ENCODE measurements at regions not wholly inside any gene's neighbourhood (a gene's known extent, or its start where the extent isn't known, plus 50 kb on each side); places are given as distances from the start of the nearest gene placed in this dataset.

DNA sequence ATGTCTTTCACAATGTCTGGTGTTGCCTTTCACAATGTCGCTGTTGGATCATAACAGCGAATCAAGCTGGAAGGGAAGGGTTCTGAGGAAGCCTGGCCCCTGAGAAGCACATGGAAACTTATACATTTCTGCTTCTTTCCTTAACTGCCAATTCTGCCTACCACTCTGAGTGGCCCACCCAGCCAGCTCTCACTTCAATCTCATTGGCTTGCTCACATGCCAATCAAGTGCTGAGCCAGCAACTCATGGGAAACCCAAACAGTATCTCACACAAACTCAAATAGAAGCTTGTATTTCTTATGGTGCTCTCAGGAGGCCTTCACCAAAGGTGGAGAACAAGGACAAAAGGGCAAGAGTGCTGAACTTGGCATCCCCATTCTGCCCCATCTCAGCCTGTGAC, 117.4 kb upstream of the GPR26 start:
- H3K4me3 Mint-ChIP-seq (ENCODE audit: low read depth): no peak overlapping the region

GRCh38 chr10:123549761-123550454, 116.2 kb upstream of the GPR26 start:
- H3K27me3 Mint-ChIP-seq: peaks cover 37% of the 10 kb centered on the region
- TF ChIP-seq, protein P1, sequence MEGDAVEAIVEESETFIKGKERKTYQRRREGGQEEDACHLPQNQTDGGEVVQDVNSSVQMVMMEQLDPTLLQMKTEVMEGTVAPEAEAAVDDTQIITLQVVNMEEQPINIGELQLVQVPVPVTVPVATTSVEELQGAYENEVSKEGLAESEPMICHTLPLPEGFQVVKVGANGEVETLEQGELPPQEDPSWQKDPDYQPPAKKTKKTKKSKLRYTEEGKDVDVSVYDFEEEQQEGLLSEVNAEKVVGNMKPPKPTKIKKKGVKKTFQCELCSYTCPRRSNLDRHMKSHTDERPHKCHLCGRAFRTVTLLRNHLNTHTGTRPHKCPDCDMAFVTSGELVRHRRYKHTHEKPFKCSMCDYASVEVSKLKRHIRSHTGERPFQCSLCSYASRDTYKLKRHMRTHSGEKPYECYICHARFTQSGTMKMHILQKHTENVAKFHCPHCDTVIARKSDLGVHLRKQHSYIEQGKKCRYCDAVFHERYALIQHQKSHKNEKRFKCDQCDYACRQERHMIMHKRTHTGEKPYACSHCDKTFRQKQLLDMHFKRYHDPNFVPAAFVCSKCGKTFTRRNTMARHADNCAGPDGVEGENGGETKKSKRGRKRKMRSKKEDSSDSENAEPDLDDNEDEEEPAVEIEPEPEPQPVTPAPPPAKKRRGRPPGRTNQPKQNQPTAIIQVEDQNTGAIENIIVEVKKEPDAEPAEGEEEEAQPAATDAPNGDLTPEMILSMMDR (IDR thresholded peaks at IDR 0.05; ENCODE audit: unreplicated experiment): no peak

More for the DNA sequence above, 117.4 kb upstream of the GPR26 start:
- Mint-ChIP-seq H3K9me3 (ENCODE audit: low read depth) (no peaks in the 10 kb centered on the region), H3K36me3 (ENCODE audit: insufficient read depth) (no peaks in the 10 kb centered on the region), H3K27me3 (peaks cover 34% of the 10 kb centered on the region), H3K4me1 (ENCODE audit: low read depth) (peaks cover 6% of the 10 kb centered on the region), H3K27ac (no peak overlapping the region)
- TF ChIP-seq, protein P1 (IDR thresholded peaks at IDR 0.05; ENCODE audit: unreplicated experiment): no peak
- DNase-seq (ENCODE audit: low spot score, unreplicated experiment): no peak

DNA sequence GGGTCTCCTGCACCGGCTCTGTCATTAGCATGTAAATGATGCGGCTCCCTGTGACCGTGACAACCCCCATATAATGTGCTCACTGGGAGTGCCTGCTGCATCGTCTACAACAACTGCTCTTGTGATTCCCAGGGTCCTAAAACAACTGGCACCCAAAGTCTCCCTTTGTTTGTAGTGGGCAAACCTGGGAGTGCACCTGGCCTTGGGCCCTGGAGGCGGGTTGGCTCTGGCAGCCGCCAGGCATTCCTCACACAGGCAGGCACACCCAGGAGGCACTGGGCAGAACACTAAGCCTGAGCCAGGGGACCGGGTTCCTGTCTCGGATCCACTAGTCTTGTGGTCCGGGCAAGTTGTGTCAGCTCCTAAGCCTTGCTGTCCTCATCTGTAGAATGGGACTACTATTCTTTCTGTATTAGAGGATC, 115.5 kb upstream of the GPR26 start:
- H3K36me3 Mint-ChIP-seq (ENCODE audit: insufficient read depth): no peaks in the 10 kb centered on the region
- no peaks in the 10 kb centered on the region for H3K9me3 Mint-ChIP-seq (ENCODE audit: low read depth)
- H3K4me3 Mint-ChIP-seq (ENCODE audit: low read depth): no peak overlapping the region
- H3K27ac Mint-ChIP-seq: no peak overlapping the region
- TF ChIP-seq, protein P1 (IDR thresholded peaks at IDR 0.05; ENCODE audit: unreplicated experiment): no peak
- no peak for DNase-seq (ENCODE audit: low spot score, unreplicated experiment)
- H3K27me3 Mint-ChIP-seq: peaks cover 40% of the 10 kb centered on the region
- peaks cover 6% of the 10 kb centered on the region for H3K4me1 Mint-ChIP-seq (ENCODE audit: low read depth)

More at GRCh38 chr10:123549761-123550454, 116.2 kb upstream of the GPR26 start:
- no peak for DNase-seq (ENCODE audit: low spot score, unreplicated experiment)
- Mint-ChIP-seq H3K27ac (no peak overlapping the region), H3K9me3 (ENCODE audit: low read depth) (no peaks in the 10 kb centered on the region), H3K36me3 (ENCODE audit: insufficient read depth) (no peaks in the 10 kb centered on the region), H3K4me1 (ENCODE audit: low read depth) (peaks cover 6% of the 10 kb centered on the region), H3K4me3 (ENCODE audit: low read depth) (no peak overlapping the region)

- no peak for DNase-seq (ENCODE audit: low spot score, unreplicated experiment)
- Mint-ChIP-seq H3K4me1 (ENCODE audit: low read depth) (peaks cover 6% of the 10 kb centered on the region), H3K27ac (no peak overlapping the region), H3K36me3 (ENCODE audit: insufficient read depth) (no peaks in the 10 kb centered on the region), H3K4me3 (ENCODE audit: low read depth) (no peak overlapping the region), H3K27me3 (peaks cover 42% of the 10 kb centered on the region), H3K9me3 (ENCODE audit: low read depth) (no peaks in the 10 kb centered on the region)
- TF ChIP-seq, protein P1 (IDR thresholded peaks at IDR 0.05; ENCODE audit: unreplicated experiment): no peak
Observed at GRCh38 chr10:123551259-123551658, 114.9 kb upstream of the GPR26 start.

DNA sequence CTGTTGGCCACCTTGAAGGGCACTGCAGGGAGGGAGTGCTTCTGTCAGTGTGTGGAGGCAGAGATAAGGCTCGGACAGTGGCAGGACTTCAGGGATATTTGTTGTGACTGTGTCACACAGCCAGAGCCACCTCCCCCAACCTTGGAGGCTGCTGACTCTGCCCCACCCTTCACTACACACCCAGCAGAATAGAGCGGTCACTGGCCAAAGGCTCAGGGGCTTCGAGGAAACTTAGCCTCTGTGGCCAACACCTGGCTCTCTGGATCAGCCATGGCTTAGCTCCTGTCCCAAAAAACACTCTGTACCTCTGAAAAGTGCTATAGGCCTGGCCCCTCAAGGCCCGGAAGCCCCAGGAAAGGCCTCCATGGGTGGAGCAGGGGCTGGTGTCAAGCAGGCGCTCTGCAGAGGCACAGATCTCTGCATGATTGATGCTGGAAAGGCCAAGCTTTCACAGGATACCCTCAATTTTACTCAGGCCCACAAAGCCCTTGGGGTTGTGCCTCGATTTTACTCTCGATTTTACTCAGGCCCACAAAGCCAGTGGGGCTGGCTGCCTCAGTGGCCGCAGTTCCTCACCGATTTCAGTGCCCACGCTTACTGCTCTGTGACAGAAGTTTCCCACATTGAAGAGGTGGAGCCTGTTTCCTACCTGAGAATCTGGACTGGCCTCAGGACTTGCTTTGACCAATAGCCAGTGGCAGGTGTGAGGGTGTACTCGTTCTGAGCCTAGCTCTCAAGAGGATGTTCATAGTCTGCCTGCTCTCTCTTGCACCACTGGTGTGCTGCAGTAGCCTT, 113.2 kb upstream of the GPR26 start:
- DNase-seq (ENCODE audit: low spot score, unreplicated experiment): no peak
- H3K4me1 Mint-ChIP-seq (ENCODE audit: low read depth): no peaks in the 10 kb centered on the region
- TF ChIP-seq, protein P1 (IDR thresholded peaks at IDR 0.05; ENCODE audit: unreplicated experiment): no peak
- no peak overlapping the region for H3K4me3 Mint-ChIP-seq (ENCODE audit: low read depth)
- no peaks in the 10 kb centered on the region for H3K36me3 Mint-ChIP-seq (ENCODE audit: insufficient read depth)
- no peak overlapping the region for H3K27ac Mint-ChIP-seq
- peaks cover 33% of the 10 kb centered on the region for H3K27me3 Mint-ChIP-seq
- no peaks in the 10 kb centered on the region for H3K9me3 Mint-ChIP-seq (ENCODE audit: low read depth)

Data from progenitor cell of endocrine pancreas (in vitro differentiated cells).